Stimulated activated CD4-positive, alpha-beta T cell treated with anti-CD3 and anti-CD28 coated beads, Interleukin-1b, Interleukin-23, amount 100 ng/mL, for 1 hour (primary cell): ENCODE measurements at regions not wholly inside any gene's neighbourhood (a gene's known extent, or its start where the extent isn't known, plus 50 kb on each side); places are given as distances from the start of the nearest gene placed in this dataset.

Experiments
- DNase-seq, 2 donors: peaks; one replicate each; pipeline ENCODE4 v3.0.0-alpha.2; 2020; ENCODE audit warnings: low read depth in 2 of 2

DNA sequence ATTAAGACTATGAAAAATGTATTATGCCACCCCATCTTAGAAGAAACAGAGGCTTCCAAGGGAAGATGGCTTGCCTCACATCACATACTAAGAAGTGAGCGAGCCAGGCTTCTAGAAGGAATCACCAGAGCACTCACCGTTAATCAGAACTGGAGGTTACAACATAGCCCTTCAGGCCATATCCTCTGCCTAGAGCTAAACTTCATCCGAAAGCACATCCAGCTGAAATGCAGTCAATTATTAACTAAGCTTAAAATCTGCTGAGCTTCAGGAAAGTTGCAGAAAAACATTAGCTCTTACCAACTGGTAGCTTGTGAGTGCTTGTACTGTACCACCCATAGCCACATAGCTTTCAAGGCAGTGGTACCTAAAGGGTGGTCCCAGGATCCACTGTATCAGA is 483.2 kb downstream of the TBL1XR1 start:
- no peak for DNase-seq

DNA sequence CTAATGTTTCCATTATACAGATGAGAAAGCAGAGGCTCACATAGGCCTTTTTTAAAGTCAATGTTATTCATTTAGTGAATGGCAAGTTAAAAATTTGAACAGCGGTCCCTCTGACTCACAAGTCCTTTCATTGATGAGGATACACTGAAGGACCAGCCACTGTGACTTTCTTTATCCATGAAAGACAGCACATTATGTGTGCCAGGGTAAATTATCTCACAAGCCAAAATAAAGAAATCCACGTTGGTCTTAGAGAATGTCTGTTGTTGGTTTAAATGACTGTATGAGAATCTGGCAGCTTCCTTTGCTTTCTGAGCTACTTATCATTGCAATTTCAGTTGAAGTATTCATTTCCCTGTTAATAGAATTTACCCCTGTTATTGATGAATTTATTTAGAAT is 485.1 kb downstream of the TBL1XR1 start:
- no peak for DNase-seq

DNA sequence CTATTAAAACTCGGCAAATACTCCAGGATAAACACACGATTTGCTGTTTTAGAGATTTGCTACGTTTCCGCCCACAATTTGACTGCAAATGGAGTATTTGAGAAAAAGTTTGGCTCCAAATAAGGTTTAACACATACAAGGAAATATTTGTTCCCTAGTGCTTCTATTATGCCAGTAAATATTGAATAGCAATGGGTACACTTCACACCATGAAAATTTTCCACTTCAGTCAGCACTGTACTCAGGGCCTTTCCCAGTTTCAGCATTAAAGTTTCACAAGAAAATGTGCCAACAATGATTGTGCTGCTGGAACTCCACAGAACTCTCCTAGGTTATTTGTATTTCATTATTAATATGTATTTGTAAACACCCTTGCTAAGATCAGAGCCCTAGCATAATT is 498.0 kb downstream of the TBL1XR1 start:
- DNase-seq: no peak

DNA sequence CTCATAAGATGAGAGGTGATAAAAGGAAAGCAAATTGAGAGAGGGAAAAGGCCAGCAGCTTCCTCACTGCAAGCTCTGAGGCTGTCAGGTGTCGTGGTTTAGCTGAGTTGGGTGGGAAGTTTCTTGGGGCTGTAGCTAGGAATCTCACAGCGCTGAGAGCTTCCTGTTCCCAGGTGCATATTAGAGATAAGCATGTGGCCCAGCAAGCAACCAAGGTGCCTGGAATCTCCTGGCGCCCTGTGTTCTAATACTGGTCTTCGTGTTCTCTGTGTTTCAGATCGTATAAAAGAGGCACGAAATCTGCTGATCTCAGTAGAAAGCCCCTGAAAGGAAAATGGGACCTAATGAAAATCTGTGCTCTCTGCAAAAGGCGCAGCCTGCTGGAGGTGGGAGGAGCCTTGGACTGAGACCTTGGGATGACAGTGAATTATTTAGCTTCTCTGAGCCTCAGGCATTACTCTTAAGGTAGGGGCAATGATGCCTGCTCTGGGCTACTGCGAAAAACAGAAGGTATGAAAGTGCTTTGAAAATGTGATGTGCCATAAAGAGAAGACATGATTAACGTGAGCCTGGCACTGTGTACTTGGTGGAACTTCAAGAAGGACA is 499.9 kb downstream of the TBL1XR1 start:
- DNase-seq: no peak

DNA sequence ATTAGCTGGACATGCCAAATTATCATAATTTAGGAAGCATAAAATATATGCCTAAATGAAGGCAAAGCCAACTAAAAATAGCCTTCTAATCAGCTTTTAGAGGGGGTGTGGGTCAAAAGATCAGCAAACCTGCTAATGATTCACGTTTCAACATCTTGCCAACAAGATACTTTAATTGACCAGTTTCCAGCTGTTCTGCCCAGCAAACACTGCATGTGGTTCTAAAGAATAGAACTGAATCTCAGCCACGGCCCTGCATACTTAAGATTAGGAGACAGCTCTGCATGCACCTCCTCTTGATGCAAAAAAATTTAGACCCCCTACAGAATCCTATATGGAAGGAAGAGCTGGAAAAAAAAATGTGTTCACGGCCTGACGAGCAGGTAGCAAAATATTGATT is 500.5 kb downstream of the TBL1XR1 start:
- no peak for DNase-seq

DNA sequence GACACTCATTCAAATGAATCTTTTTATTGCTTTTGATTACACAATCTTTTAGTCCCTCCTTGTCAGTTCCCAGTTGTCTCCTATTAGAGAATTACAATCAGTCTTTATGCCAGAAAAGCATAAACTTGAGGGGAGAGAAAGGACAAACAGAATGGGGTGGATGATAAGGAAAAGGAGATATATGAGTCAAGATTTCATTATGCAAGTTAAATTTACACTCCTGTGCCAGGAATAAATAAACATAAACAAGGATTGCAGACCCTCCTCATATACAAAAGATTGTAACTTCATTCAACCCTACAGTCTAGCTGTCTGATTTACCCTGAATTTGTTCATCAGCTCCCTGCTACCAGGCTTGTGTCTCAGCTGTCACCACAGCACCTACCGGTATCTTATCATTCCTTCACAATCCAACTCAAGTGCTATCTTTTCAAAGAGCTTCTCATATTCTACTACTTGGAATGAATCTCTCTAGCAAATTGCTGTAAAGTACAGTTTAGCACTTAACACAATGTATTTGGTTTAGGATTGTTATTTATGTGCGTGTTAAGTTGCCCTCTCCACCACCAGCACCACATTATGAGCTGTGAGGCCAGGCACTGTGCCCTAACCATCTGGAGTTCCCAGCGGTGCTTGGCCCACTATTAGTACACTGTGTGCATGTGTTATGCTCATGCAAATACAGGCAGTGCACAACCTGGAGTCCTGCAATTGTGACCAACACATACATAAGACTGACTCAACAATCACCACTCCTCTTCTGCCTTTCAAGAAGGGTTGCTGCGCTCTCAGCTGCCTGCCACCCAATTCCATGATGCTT is 504.1 kb downstream of the TBL1XR1 start:
- DNase-seq: no peak

DNA sequence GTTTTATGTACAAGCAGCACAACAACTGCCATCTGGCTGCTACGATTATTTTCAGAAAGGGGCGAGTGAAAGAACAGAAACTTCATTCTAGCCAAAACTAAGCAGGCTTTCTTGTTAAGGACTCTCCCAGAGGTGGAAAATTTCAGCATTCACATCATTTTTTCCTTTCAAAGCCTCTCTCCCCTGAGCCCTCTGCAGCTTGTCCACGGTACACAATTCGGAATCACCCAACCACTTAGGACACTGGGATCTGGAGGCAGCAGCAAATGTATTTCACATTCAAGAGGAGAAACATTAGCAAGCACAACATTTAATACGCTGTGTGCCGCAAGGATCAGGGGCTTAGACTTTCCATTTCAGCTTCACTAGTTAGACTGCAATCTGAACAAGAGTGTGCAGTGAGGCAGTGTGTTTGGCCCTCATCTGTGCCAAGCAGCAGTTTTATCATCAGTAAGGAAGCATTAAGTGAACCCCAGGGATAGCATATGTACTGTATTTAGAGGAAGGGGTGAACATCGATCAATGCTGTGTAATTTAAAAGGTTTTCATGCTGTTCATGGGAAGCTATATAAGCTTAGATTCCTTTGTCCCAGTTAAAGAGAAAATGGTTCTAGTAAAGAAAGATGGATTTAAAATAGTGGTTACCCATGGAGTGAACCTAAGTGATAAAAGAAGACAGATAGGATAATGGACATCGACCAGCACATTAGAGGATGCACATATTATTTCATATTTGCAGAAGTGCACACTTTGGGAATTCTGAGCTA is 504.9 kb downstream of the TBL1XR1 start:
- no peak for DNase-seq

DNA sequence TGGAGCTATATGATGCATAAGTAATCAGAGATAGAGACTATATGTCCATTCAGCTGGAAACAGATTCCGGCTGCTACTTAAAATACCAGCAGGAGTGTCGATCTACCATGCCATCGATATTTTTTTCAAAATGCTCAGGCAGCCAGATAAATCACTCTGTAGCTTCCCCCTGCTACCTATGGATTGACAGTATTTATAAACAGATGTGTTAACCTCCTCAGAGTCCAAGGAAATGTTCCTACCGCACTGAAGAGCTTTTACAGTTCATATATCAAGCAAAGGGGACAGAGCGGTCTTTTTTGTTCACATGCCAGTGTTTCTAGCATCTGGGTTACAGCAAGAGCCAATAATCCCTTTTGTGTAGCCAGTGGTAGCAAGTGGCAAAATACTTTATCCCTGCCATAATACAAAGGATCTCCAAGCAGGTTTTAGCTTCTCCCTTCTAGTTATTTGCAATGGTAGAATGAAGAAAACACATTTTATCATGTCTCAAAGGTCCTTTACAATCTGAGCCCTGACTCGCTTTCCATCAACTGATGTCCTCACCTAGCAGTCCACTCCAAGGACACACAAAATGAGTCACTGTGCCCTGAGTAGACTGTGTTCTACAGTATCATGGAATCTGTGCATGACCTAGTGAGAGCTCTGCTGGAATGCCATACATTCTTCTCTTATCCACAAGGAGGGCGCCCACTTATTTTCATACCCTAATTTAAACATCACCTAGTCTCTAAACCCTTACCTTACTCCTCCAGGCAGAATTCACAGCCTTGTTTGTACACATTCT is 507.0 kb downstream of the TBL1XR1 start:
- DNase-seq: no peak

DNA sequence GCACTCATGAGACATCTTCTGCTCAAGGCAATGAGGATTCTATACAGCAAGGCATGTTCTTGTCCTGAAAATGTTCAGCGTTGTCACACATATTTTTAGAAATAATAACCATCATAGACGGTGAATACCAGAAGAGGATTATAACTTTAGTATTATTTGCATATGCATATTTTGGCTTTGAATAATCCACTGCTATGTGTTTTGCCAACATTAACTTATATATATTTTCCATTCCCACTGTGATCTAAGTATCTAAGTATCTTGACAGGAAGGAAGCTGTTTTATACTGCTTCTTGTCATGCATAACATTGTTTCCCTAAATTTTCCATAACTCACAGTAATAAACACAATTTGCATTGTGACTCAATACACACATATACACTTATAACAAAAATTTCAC is 509.5 kb downstream of the TBL1XR1 start:
- no peak for DNase-seq

DNA sequence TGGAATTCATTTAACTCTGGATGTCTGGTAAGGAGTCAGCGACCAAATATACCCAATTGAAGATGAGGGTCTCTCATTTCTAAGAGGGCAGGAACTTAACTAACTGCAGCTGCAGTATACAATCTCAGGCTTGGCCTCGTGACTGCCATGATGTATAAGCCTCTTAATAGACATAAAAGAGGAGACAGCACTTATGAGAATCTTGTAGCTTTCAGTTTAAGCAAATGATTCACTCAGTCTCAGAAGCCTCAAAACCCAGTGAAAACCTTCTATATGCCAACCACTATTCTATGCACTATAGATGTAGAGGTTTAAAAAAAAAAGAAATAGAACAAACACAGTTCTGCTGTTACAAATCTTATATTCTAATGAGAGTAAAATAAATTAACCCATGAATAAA is 513.9 kb downstream of the TBL1XR1 start:
- DNase-seq: no peak

DNA sequence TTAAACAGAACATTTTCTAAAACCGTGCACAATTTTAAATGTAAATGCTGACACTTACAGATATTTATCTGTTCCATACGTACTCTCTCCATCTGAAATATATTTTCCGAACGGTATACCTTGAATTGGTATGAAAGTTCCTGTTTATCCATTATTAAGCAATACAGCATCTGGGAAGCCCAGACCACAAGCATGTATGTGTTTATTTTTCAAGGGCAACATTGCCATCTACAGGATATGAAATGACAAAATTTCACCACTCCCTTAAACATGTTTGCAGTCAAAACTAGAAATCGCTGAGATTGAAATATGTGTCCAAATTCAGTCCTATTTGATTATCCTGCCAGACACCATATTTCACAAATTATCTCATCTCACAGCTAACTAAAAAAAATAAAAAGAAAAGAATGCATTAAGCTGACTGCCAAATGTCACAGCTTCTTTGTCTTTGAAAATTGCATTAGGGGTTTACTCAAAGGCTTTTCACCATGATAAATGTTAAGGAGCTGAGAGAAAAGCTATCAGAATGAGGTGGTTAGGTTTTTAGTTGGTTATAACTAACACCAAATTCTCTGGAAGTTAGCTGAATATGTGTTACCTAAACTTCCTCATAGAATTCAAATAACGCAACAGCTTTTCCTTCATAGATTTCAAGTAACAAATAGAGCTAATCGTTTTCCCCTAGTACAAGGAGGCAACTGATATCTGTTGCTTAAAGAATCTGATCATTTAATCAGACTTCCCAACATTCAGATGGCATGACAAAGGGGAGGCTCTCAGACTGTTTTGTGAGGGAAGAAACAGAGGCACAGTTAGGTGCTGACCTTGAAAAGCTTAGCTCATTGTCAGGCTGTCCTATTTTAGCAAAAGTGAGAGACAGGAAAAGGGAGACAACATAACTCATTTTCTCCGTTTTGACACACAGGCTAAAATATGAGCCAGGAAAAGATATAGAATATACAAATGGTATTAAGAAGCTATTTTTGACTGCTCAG is 533.1 kb downstream of the TBL1XR1 start:
- no peak for DNase-seq

DNA sequence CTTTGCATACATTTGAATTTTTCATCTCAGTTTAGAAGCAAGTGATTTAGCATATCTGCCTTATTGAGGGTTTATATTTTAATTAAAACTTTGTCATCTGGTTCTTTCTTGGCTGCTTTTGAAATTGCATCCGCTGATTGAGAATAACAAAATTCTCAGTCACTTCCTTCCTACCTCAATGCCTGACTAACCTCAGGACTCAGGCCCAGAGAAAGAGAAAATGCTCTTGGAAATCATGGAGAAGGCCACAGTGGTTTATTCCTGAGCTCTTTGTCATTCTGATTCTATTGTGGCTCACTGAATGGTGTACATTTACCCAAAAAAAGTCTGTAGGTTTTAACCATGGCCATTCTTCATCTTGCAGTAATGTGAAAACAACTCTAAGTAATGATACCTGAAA is 533.9 kb downstream of the TBL1XR1 start:
- no peak for DNase-seq

DNA sequence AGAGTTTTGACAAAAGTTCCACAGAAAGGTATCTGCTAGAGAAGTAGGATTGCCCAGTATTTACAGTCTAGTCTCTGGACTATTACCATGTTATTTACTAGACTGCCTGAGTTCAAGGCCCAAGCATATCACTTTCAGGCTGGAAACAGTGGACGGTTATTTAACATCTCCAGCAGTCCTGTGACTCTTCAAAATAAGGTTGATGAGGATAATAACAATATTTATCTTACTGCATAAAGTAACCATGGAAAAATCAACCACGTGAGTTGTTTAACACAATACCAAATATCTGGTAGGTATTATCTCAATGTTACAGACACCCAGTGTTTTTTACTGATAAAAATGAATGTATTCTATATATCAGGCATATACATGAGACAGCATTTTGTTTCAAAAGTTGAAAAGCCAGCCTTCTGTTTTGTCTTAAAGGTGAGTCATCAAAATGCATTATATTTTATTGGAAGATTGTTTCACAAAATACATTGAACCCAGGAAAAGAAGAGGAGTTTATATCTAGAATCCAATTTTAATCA is 535.8 kb downstream of the TBL1XR1 start:
- DNase-seq: no peak

DNA sequence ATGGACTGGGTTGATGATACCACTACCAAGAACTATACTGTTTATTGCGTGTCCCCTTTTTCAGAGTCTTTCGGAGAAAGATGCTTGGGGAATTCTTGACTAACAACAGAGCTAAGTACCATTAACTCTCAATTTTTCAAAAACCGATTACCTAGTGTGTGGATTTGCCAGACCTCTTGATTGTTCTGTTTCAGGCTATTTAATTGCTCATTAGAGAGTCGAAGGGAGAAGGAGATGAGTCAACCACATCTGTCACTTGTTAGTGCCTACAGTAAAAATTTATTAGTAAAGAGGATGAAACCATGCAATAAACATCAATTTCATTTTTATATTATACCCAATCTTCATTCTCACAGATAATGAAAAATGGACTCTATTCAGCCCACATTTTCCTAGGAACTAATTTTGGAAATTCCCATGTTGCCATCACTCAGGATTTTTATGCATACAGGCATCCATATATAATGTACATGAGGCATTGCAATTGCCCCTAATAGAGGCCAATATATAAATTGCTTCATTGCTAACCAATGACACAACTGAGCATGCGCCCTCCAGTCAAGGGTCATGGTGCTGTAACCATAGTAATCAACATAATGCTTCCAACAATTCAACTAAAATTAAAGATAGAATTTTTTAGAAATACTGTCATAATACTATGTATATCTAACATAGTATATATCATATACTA is 541.7 kb downstream of the TBL1XR1 start:
- no peak for DNase-seq

DNA sequence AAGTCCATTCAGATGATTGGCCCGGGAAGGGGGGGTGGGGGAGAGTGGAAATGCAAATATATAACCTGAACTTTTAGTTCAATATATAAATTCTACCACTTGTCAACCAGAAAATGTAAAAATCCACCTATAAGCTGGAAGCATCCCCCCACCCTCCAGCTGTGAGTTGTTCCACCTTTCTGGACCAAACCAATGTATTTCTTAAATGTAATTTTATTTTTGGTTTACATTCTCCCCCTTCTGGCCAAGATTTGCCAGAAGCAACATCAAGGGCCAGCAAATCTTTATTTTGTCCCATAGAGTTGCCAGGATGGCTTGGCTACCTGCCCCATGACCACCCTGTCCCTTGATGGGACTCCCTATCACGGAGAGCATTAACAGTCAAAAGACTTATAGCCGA is 545.7 kb downstream of the TBL1XR1 start:
- no peak for DNase-seq

DNA sequence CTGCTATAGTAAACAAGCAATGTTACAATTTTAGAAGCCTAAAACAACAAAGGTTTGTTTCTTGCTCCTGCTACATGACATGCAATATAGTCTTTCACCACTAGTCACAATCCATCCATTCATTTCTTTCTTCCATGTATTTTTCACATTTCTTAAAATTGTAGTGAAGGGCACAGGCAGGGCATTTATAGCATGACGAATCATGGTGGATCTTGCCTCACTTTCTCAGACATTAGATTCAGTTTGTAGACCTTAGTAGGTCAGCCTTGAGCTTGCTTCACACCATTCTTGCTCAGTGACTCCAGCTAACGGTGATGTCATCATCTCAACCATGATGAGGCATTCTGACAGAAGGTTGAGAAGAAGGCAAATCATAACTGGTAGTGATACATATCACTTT is 546.8 kb downstream of the TBL1XR1 start:
- DNase-seq: no peak

DNA sequence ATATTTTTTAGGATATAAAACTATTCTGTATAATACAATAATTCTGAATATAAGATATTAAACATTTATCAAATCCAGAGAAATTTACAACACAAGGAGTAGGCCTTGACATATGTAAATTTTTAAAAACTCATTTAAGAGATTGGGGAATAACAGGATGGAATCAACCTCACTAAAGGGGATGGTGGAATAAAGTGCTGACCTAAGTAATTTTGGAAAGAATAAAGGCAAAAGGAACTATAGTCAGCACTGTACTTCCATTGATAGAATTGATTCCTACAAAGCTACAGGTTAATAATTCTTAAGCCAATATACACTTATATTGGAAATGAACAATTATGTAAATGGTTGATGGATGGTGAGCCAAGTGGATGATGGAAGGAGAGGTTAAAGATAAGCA is 549.3 kb downstream of the TBL1XR1 start:
- DNase-seq: no peak

DNA sequence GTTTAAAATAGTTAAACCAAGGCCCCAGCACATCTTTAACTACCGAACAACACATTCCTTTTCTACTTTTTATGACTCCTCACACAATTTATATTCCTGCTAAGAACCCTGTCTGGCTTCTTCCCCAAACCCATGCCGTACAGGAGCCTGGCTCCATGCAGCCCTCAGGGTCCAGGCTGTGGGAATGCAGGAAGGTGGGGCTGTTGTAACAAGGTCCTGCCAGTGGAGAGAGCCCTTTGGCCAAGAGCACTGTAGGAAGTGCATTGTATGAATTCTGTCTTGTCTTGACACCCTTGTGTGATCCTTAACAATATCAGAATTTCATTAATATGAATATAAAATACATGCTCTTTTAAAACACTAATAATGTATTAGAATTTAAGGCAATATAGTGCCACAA is 563.8 kb downstream of the TBL1XR1 start:
- DNase-seq: no peak

DNA sequence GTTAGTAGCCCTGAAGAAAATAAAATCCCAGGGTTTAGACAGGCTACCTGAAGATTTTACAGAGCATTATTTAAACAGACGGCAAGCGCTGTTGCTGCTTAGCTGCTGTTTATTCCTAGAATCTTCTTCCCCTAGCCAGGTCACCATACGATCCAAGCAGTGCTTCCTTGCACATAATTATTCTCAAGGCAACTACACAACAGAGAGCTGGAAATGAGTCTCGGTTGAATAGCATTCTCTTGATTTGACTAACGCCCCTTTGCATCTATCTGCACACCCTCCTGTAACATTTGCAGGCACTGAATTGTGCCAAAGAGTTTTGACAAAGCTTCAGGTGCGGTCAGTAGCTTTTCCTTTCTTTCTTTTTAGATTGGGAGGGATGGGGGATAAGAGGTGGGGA is 564.4 kb downstream of the TBL1XR1 start:
- DNase-seq: no peak

DNA sequence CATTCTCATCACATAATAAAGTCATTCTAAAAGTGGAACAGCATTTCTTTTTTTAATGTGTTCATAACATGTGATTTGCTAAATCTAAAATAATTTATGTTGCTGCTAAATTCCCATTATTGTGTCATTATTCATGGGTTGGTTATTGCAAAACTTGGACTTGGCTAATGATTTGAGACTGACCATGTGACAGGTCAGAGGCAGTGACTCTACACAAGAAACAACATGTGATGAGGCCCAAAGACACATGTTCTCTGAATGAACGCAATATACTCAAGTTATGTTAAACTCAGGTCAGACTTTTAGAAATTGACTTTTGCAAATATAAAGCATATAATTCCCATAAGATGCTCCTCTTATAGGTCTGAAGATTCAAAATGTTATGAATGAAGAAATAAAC is 566.1 kb downstream of the TBL1XR1 start:
- no peak for DNase-seq
